NCI-H82 treated with DMSO at 0.1 percent for 48 hours (cell line): ENCODE measurements at regions not wholly inside any gene's neighbourhood (a gene's known extent, or its start where the extent isn't known, plus 50 kb on each side); places are given as distances from the start of the nearest gene placed in this dataset.

Source experiments
- DNase-seq: peaks from one replicate; lab custom pipeline; 2025; ENCODE audit not compliant: unreplicated experiment; lab: John Stamatoyannopoulos, UW

DNA sequence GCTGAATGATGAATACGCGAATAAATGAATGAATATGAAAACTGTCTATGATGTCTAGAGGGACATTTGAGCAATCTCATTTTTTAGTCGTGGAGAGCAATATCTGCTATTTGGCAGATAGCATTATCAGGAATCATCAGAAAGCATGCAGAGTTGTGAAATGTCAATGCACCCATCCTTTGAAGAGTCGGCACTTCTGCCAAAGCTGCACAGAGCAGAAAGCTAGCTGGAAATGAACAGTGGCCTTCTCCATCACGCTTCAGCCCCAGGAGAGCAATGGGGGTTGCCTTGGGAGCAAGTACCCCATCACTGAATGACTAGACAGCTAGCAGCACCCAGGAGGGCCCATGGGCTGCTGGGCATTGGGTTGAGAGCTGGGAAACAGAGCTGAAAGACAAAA lies 69.1 kb upstream of the PROK2 start:
- no peak for DNase-seq

DNA sequence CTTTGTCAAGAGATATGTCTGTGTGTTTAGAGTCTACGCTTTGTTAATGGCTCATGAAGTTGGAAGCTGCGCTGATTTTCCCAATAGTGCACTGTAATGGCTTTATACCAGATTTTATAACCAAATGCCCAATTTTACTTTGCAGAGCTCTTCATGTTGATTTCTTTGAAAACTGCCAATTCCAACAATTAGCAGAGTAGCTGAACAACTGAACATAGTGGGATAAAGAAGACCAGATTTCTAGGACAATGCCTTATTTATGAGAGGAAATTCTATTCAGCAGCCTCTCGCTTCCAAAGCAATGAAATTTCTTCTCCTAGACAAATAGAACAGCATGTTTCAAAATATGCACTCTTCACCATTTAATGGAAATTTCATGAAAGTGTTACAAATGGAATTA lies 66.9 kb upstream of the PROK2 start:
- DNase-seq: no peak

DNA sequence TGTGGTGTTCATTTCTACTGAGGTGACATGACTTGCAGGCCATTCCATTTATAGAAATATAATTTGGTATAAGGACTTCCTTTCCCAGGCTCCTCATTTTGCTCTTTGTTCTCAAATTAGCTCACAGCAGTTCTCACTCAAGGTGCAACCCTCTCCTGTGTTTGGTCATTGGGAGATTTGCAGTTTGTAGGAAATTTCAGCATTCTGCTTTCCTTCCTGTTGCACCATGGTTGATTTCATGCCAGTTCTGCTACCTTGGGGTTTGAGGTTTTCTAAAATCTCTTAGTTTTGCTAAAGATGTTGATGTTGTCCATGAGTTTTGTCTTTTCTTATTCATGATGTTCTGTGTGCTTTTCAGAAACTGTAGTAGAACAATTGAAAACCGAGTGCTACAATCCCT lies 65.7 kb upstream of the PROK2 start:
- no peak for DNase-seq

DNA sequence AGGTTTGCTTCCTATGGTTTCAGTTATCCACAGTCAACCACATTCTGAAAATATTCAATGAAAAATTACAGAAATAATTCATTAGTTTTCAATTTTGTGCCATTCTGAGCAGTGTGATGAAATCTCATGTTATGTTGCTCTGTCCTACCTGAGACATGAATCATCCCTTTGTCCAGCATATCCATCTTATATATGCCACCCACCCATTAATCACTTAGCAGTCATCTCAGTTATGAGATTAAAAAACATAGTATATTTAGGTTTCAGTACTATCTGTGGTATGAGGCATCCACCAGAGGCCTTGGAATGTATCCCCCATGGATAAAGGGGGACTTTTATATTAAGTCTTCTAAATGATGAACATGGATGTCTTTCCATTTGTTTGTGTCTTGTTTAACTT lies 64.7 kb upstream of the PROK2 start:
- no peak for DNase-seq

DNA sequence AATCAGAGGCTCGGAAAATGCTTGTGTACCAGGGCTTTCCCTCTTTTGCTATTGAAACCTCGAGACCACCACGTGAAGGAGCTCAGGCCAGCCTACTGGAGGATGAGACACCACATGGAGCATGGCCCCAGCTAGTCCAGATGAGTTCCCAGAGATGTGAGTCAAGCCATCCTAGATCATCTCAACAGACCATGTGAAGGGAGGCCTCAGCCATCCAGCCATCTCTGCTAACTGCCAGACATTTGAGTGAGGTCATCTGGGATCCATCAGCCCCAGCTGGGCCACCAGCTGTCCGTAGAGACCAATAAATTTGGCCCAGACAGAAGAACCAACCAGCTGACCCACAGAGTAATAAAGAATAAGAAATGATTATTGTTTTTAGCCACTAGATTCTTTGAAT lies 62.8 kb upstream of the PROK2 start:
- no peak for DNase-seq

DNA sequence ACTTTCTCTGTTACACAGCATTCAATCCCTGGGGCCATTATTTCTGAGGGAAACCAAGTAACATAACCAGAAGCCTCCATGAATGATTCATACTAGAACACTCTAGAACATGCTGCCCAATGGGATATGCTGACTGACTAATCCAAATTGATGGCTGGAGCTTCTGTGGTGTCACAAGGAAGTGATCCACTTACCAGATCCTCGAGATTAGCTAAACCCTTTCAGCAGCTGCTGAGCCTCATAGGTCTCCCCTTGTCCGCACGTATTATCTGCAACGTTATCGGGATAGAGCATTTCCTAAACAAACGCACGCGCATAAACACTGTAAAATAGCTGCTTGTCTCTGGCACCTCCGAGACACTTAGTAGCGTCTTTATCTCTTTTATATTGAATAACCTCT lies 61.2 kb upstream of the PROK2 start:
- peak; percentile 97 for DNase-seq

DNA sequence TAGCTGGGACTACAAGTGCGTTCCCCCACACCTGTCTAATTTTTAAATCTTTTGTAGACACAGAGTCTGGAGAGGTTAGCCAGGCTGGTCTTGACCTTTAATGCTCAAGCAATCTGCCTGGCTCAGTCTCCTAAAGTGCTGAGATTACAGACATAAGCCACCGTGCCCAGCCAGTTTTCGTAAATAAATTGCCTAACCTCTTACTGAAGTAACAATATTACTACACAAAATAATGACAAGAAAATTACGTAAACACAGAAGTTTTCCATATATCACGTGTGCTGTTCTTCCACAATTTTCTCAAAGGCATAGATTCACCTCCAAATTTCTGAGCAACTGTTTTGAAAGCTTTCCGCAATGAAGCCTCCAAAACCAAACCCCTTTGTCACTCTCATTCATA lies 58.1 kb upstream of the PROK2 start:
- peak; percentile 3 for DNase-seq

DNA sequence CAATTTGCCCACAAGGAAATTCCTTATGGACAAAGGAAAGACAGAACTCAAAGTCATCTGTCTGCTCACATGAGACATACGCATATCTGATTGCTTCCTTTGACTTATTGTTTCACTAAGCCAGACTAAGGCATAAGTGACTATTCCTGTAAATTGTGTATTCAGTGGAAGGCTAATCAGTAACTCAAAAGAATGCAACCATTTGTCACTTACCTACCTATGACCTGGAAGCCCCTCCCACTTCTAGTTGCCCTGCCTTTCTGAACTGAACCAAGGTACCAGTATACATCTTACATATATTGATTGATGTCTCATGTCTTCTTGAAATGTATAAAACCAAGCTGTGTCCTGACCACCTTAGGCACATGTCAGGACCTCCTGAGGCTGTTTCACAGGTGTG lies 53.5 kb upstream of the PROK2 start:
- no peak for DNase-seq
